ENCODE measurements at regions not wholly inside any gene's neighbourhood (a gene's known extent, or its start where the extent isn't known, plus 50 kb on each side); places are given as distances from the start of the nearest gene placed in this dataset.

DNA sequence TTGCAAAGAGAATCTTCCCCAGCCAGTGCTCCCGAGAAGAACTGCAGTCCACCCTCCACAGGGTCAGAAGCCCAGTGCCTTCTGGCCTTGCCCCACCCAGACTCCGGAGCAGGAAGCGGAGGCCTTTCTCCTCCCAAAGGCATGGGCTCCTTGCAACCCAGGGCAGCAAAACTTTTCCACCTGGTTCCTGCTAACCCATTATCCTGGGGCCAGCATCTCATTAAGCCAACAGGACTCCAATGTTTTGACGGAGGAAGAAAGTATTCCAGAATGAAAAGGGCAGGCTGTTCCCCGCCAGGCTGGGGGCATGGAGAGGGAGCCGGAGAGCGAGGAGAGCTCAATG is 88.1 kb downstream of the RTL6 start:
- no peaks in the 10 kb centered on the region for H3K9me3 ChIP-seq (ENCODE audit: insufficient read depth, low read length, severe bottlenecking)
- no peak overlapping the region for H2AFZ ChIP-seq (ENCODE audit: low read depth, low read length)
- H4K20me1 ChIP-seq (ENCODE audit: insufficient read depth, low read length): peaks cover 4% of the 10 kb centered on the region; the same call in 1 of the 2 replicates
- no peaks in the 10 kb centered on the region for H3K79me2 ChIP-seq (ENCODE audit: insufficient read depth, low read length)
- no peaks in the 10 kb centered on the region for H3K27me3 ChIP-seq (ENCODE audit: insufficient read depth, low read length, poor library complexity)
- ATAC-seq (ENCODE audit: insufficient read depth, low read depth): no peak
- H3K27ac ChIP-seq (ENCODE audit: low read length): no peak overlapping the region
- H3K4me2 ChIP-seq (ENCODE audit: insufficient read depth, low read length): no peak overlapping the region
- H3K4me3 ChIP-seq (ENCODE audit: low read depth in 1 of 2, low read length in 2 of 2): no peak overlapping the region
- H3K4me1 ChIP-seq (ENCODE audit: insufficient read depth, low read length): no peaks in the 10 kb centered on the region
- DNase-seq: no peak
- TF ChIP-seq, protein P1, sequence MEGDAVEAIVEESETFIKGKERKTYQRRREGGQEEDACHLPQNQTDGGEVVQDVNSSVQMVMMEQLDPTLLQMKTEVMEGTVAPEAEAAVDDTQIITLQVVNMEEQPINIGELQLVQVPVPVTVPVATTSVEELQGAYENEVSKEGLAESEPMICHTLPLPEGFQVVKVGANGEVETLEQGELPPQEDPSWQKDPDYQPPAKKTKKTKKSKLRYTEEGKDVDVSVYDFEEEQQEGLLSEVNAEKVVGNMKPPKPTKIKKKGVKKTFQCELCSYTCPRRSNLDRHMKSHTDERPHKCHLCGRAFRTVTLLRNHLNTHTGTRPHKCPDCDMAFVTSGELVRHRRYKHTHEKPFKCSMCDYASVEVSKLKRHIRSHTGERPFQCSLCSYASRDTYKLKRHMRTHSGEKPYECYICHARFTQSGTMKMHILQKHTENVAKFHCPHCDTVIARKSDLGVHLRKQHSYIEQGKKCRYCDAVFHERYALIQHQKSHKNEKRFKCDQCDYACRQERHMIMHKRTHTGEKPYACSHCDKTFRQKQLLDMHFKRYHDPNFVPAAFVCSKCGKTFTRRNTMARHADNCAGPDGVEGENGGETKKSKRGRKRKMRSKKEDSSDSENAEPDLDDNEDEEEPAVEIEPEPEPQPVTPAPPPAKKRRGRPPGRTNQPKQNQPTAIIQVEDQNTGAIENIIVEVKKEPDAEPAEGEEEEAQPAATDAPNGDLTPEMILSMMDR (IDR thresholded peaks at IDR 0.05; ENCODE audit: borderline replicate concordance, extremely low read depth, low read length, poor library complexity, severe bottlenecking): no peak
- TF ChIP-seq EZH2 (IDR thresholded peaks at IDR 0.05; ENCODE audit: borderline replicate concordance, low read depth, low read length, severe bottlenecking): no peak
- no peaks in the 10 kb centered on the region for H3K36me3 ChIP-seq (ENCODE audit: insufficient read depth, low read length)
- H3K9ac ChIP-seq (ENCODE audit: low read depth, low read length): no peak overlapping the region

DNA sequence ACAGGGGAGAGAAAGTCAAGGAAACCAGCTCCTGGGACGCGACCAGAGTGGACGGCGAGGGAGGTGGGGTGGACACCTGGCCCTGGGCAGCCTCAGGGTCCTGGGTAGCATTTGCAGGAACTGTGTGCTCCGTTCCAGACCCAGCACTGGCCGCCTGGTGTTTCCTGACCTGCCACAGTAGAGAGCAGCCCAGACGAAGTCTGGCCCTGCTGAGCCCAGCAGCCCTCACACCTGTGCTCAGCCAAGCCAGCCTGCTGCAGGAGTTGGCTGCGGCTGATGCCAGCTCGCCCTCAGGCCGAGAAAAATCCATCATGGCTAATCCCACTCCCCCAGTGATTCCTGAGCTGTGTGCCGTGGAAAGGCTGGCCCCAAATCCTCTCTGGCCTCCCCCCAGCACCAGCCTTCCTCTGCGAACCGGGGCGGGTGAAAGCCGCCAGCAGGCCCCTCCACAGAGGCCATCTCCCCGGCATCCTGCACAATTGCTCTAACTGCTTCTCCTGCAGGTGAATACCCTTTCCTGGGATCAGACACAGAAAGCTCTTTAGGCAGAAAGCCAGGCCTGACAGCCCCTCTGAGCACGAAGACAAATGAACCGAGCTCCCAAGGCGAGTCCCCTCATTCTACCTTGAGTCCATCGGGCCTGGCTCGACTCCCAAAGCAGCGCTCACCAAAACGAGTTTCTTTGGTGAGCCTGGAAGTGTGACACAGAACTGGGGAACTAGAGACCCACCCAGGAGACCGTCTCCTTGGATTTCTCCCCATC is 88.6 kb downstream of the RTL6 start:
- Histone ChIP-seq H4K20me1 (ENCODE audit: insufficient read depth, low read length) (peaks cover 4% of the 10 kb centered on the region; the same call in 1 of the 2 replicates), H3K4me2 (ENCODE audit: insufficient read depth, low read length) (no peak overlapping the region), H3K4me3 (ENCODE audit: low read depth in 1 of 2, low read length in 2 of 2) (no peak overlapping the region), H3K27me3 (ENCODE audit: insufficient read depth, low read length, poor library complexity) (no peaks in the 10 kb centered on the region), H3K9ac (ENCODE audit: low read depth, low read length) (no peak overlapping the region), H3K4me1 (ENCODE audit: insufficient read depth, low read length) (no peaks in the 10 kb centered on the region), H3K36me3 (ENCODE audit: insufficient read depth, low read length) (no peaks in the 10 kb centered on the region), H2AFZ (ENCODE audit: low read depth, low read length) (no peak overlapping the region), H3K9me3 (ENCODE audit: insufficient read depth, low read length, severe bottlenecking) (no peaks in the 10 kb centered on the region), H3K27ac (ENCODE audit: low read length) (no peak overlapping the region), H3K79me2 (ENCODE audit: insufficient read depth, low read length) (no peaks in the 10 kb centered on the region)
- DNase-seq (no peak), ATAC-seq (ENCODE audit: insufficient read depth, low read depth) (no peak)
- TF ChIP-seq EZH2 (IDR thresholded peaks at IDR 0.05; ENCODE audit: borderline replicate concordance, low read depth, low read length, severe bottlenecking): no peak
- TF ChIP-seq, protein P1 (IDR thresholded peaks at IDR 0.05; ENCODE audit: borderline replicate concordance, extremely low read depth, low read length, poor library complexity, severe bottlenecking): no peak

DNA sequence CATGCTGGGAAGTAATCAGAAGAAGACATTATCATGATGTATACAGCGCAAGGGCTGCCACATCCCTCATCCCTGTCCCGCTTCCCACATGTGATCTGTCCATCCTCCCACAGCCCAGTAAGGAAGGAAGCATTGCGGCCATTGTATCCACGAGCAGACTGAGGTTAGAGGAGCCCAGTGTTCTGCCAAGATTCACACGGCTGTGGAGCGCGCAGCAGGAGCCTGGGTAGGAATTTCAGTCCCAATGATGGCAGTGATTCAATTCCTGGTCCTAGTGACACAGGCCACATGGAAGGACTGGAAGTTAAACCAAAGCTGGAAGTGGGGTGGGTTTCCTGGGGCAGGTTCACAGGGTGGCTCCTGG is 89.2 kb downstream of the RTL6 start:
- TF ChIP-seq, protein P1 (IDR thresholded peaks at IDR 0.05; ENCODE audit: borderline replicate concordance, extremely low read depth, low read length, poor library complexity, severe bottlenecking): no peak
- TF ChIP-seq EZH2 (IDR thresholded peaks at IDR 0.05; ENCODE audit: borderline replicate concordance, low read depth, low read length, severe bottlenecking): no peak
- ATAC-seq (ENCODE audit: insufficient read depth, low read depth): no peak

More for the DNA sequence above, 89.2 kb downstream of the RTL6 start:
- H3K4me2 ChIP-seq (ENCODE audit: insufficient read depth, low read length): no peak overlapping the region
- no peaks in the 10 kb centered on the region for H3K36me3 ChIP-seq (ENCODE audit: insufficient read depth, low read length)
- no peak overlapping the region for H3K9ac ChIP-seq (ENCODE audit: low read depth, low read length)
- H3K4me3 ChIP-seq (ENCODE audit: low read depth in 1 of 2, low read length in 2 of 2): no peak overlapping the region
- peaks cover 4% of the 10 kb centered on the region; the same call in 1 of the 2 replicates for H4K20me1 ChIP-seq (ENCODE audit: insufficient read depth, low read length)
- H2AFZ ChIP-seq (ENCODE audit: low read depth, low read length): no peak overlapping the region
- H3K27ac ChIP-seq (ENCODE audit: low read length): no peak overlapping the region
- H3K79me2 ChIP-seq (ENCODE audit: insufficient read depth, low read length): no peaks in the 10 kb centered on the region
- DNase-seq: no peak
- H3K4me1 ChIP-seq (ENCODE audit: insufficient read depth, low read length): no peaks in the 10 kb centered on the region
- no peaks in the 10 kb centered on the region for H3K27me3 ChIP-seq (ENCODE audit: insufficient read depth, low read length, poor library complexity)
- no peaks in the 10 kb centered on the region for H3K9me3 ChIP-seq (ENCODE audit: insufficient read depth, low read length, severe bottlenecking)
